GM12878 (cell line): ENCODE measurements at regions not wholly inside any gene's neighbourhood (a gene's known extent, or its start where the extent isn't known, plus 50 kb on each side); places are given as distances from the start of the nearest gene placed in this dataset.

ENCODE experiments used
- ATAC-seq: fragments of 200-7000 bp; cut with Tn5 transposase; 3 replicates; pipeline ENCODE4 v1.9.1; 2020; ENCODE audit warnings: mild to moderate bottlenecking, moderate library complexity
- BruUV-seq: library from RNA; stranded (reverse); fragments of 400-500 nt; replicated peaks from 2 replicates; lab custom pipeline; 2021; lab: Mats Ljungman, UMichigan
- CTCF ChIA-PET: fragments of 300-600 bp; sonication (Branson Sonifier 250); formaldehyde crosslinking; extraction: SDS; loops from one replicate; lab custom pipeline; 2021; ENCODE audit warnings: inconsistent platforms; lab: Yijun Ruan, JAX
- POLR2A ChIA-PET: fragments of 350-600 bp; formaldehyde crosslinking; extraction: SDS; loops from one replicate; lab custom pipeline; 2021; ENCODE audit warnings: inconsistent platforms; lab: Charles Lee
- RAD21 ChIA-PET: fragments of 300-600 bp; sonication (Branson Sonifier 250); formaldehyde crosslinking; loops from one replicate; lab custom pipeline; 2023; ENCODE audit warnings: antibody characterized with exemption; ENCODE audit not compliant: unreplicated experiment; lab: Charles Lee
- SMC1A ChIA-PET: fragments of 300-600 bp; sonication (Branson Sonifier 250); formaldehyde crosslinking; loops from one replicate; lab custom pipeline; 2023; ENCODE audit not compliant: unreplicated experiment, uncharacterized antibody; lab: Charles Lee
- DNase-seq: peaks from one replicate; pipeline ENCODE4 v3.0.0-alpha.2; 2011; ENCODE audit warnings: low read depth, low spot score
- FAIRE-seq: peaks from 3 replicates; lab custom pipeline; 2011; peaks lifted over from hg19 to GRCh38; lab: Jason Lieb, UNC
- H2AFZ ChIP-seq: 2 replicates; pipeline ENCODE4 v1.6.0; 2011; ENCODE audit warnings: low read depth, low read length, control low read depth; ENCODE audit not compliant: control insufficient read depth
- H3K27ac ChIP-seq: 2 replicates; pipeline ENCODE4 v1.5.1; 2011; ENCODE audit warnings: control low read depth; ENCODE audit not compliant: control insufficient read depth, insufficient read depth
- H3K27me3 ChIP-seq, 2 experiments: replicated peaks in 1 of 2; 2 replicates each; pipeline versions ENCODE4 v1.6.0 to v1.6.1; 2011; ENCODE audit warnings: low read length in 1 of 2; ENCODE audit not compliant: control insufficient read depth in 2 of 2, insufficient read depth in 2 of 2
- H3K36me3 ChIP-seq, 2 experiments: 2 replicates each; pipeline ENCODE4 v1.5.1; 2011; ENCODE audit warnings: low read length in 1 of 2; ENCODE audit not compliant: control insufficient read depth in 2 of 2, insufficient read depth in 2 of 2
- H3K4me1 ChIP-seq: 2 replicates; pipeline ENCODE4 v1.6.1; 2011; ENCODE audit warnings: mild to moderate bottlenecking, low read length, moderate library complexity, mixed read lengths; ENCODE audit not compliant: control insufficient read depth, insufficient read depth
- H3K4me2 ChIP-seq: 2 replicates; pipeline ENCODE4 v1.6.0; 2011; ENCODE audit warnings: control low read depth; ENCODE audit not compliant: control insufficient read depth, insufficient read depth
- H3K4me3 ChIP-seq: fragments of 200-600 bp; sonication (generic); 2 replicates; pipeline ENCODE4 v1.5.1; 2016
- H3K79me2 ChIP-seq: 2 replicates; pipeline ENCODE4 v1.6.0; 2011; ENCODE audit warnings: low read length; ENCODE audit not compliant: control insufficient read depth, insufficient read depth
- H3K9ac ChIP-seq: 2 replicates; pipeline ENCODE4 v1.8.0; 2011; ENCODE audit warnings: low read length, control low read depth, mixed read lengths; ENCODE audit not compliant: control insufficient read depth, insufficient read depth
- H3K9me3 ChIP-seq: replicated peaks from 3 replicates; pipeline ENCODE4 v1.5.1; 2011; ENCODE audit warnings: mild to moderate bottlenecking, low read length; ENCODE audit not compliant: control insufficient read depth, insufficient read depth
- H4K20me1 ChIP-seq: 2 replicates; pipeline ENCODE4 v1.6.0; 2011; ENCODE audit not compliant: control insufficient read depth, insufficient read depth
- BCLAF1 ChIP-seq: fragments of 450-650 bp; IDR thresholded peaks from 2 replicates; pipeline ENCODE4 v1.6.1; 2017; ENCODE audit warnings: antibody characterized with exemption, mild to moderate bottlenecking, moderate library complexity
- CBFB ChIP-seq: IDR thresholded peaks from 2 replicates; pipeline ENCODE4 v1.6.1; 2016; ENCODE audit warnings: antibody characterized with exemption, low read depth
- CBX5 ChIP-seq: sonication (generic); IDR thresholded peaks from 2 replicates; pipeline ENCODE4 v1.6.1; 2016; ENCODE audit warnings: low read depth, moderate library complexity, mild to moderate bottlenecking, inconsistent platforms
- E2F4 ChIP-seq: IDR thresholded peaks from 2 replicates; pipeline ENCODE4 v1.6.1; 2012; ENCODE audit warnings: low read depth, low read length, improper control_type of control experiment
- EP300 ChIP-seq, 2 experiments: fragments of 150-350 bp in 1 of 2; IDR thresholded peaks; 2 replicates each; pipeline ENCODE4 v1.6.1; 2011 to 2012; ENCODE audit warnings: low read depth in 2 of 2, low read length in 2 of 2, borderline replicate concordance in 1 of 2, improper control_type of control experiment in 1 of 2, inconsistent platforms in 1 of 2; ENCODE audit not compliant: control insufficient read depth in 1 of 2
- EZH2 ChIP-seq: IDR thresholded peaks from 2 replicates; pipeline ENCODE4 v1.6.1; 2012; ENCODE audit warnings: low read depth, mild to moderate bottlenecking, control low read depth, inconsistent platforms, low read length, borderline replicate concordance; ENCODE audit not compliant: control insufficient read depth
- JUND ChIP-seq: IDR thresholded peaks from 2 replicates; pipeline ENCODE4 v1.6.1; 2012; ENCODE audit warnings: low read depth, mild to moderate bottlenecking, low read length, improper control_type of control experiment, moderate library complexity
- NRF1 ChIP-seq: conservative IDR thresholded peaks from 2 replicates; pipeline ENCODE4 v1.6.1; 2011; ENCODE audit warnings: mild to moderate bottlenecking, low read depth, low read length, improper control_type of control experiment
- PAX5 ChIP-seq: IDR thresholded peaks from 2 replicates; pipeline ENCODE4 v1.6.1; 2011; ENCODE audit warnings: low read depth, low read length, borderline replicate concordance
- RAD21 ChIP-seq: IDR thresholded peaks from 2 replicates; pipeline ENCODE4 v1.6.1; 2011; ENCODE audit warnings: mild to moderate bottlenecking, low read depth, low read length, moderate library complexity; ENCODE audit not compliant: insufficient read depth
- TCF12 ChIP-seq: IDR thresholded peaks from 2 replicates; pipeline ENCODE4 v1.6.1; 2011; ENCODE audit warnings: low read depth, mild to moderate bottlenecking, low read length
- ZNF207 ChIP-seq: fragments of 450-650 bp; IDR thresholded peaks from 2 replicates; pipeline ENCODE4 v1.6.1; 2014; ENCODE audit warnings: antibody characterized with exemption, mild to moderate bottlenecking, borderline replicate concordance
- WGBS: methylation state at CpG from one replicate; pipeline ENCODE4 v1.1.6; 2016; ENCODE audit warnings: low lambda C conversion rate; ENCODE audit not compliant: insufficient replicate concordance, insufficient coverage; ENCODE audit errors: missing lambda C conversion rate; 5-methylcytosine and 5-hydroxymethylcytosine counted together
- in situ Hi-C: fragments of 300-500 bp; cut with MboI; formaldehyde crosslinking; loops from 9 replicates; pipeline ENCODE4 v1.14.3; 2018; ENCODE audit warnings: mixed read lengths
- intact Hi-C: fragments of 100-400 bp; cut with micrococcal nuclease; formaldehyde crosslinking; loops from one replicate; pipeline ENCODE4 v1.14.2; 2022; ENCODE audit not compliant: unreplicated experiment

- no peak for TF ChIP-seq PAX5
- no peak for TF ChIP-seq EZH2
- TF ChIP-seq, all 136 proteins: peak for 0
These were observed 157.2 kb upstream of the B3GAT1 start (continued) for GRCh38 chr11:134569195-134569594.

- no peak for ATAC-seq
- intact Hi-C loops (no loop called here), in situ Hi-C loops (no loop called here)
- no peak overlapping the region for H3K4me2 ChIP-seq
- FAIRE-seq, result no peak
- H2AFZ ChIP-seq, result no peak overlapping the region
- H3K27ac ChIP-seq, result no peak overlapping the region
- H3K4me3 ChIP-seq, result no peak overlapping the region
- peaks cover 0 to 2% of the 10 kb centered on the region in 2 experiments; a peak in 1 of 4 replicates for H3K27me3 ChIP-seq
- no peaks in the 10 kb centered on the region for H3K79me2 ChIP-seq
- BruUV-seq, result no TSS peak
- DNase-seq, result no peak
- no peak overlapping the region for H3K9ac ChIP-seq
- ChIA-PET SMC1A (no interaction called here), CTCF (no interaction called here), POLR2A (no interaction called here), RAD21 (no interaction called here)
- no peaks in the 10 kb centered on the region for H4K20me1 ChIP-seq
- no peak for TF ChIP-seq CBFB
- TF ChIP-seq CBX5, result no peak
- TF ChIP-seq E2F4, result no peak
- no peak for TF ChIP-seq EP300 (IDR thresholded peaks at IDR 0.05; ENCODE audit: borderline replicate concordance in 1 of 2, control insufficient read depth in 1 of 2, low read depth in 2 of 2, low read length in 2 of 2)
- TF ChIP-seq ZNF207, result no peak
- no peak for TF ChIP-seq NRF1
- TF ChIP-seq JUND, result no peak
- TF ChIP-seq BCLAF1, result no peak
- TF ChIP-seq TCF12, result no peak
- TF ChIP-seq RAD21, result no peak
- no peaks in the 10 kb centered on the region for H3K4me1 ChIP-seq
- H3K9me3 ChIP-seq, result no peaks in the 10 kb centered on the region
- WGBS, result 41% methylated on average over 4 of the region's 4 CpGs
- no peaks in the 10 kb centered on the region for H3K36me3 ChIP-seq
These were observed 154.3 kb upstream of the B3GAT1 start for GRCh38 chr11:134566311-134566710.
